A172 (cell line): ENCODE measurements at regions not wholly inside any gene's neighbourhood (a gene's known extent, or its start where the extent isn't known, plus 50 kb on each side); places are given as distances from the start of the nearest gene placed in this dataset.
"Not testable (repeated sequence)": the region's sequence is repeated elsewhere in the genome, so short reads cannot be mapped to it uniquely, and the experiment has no call there.

Experiments used
- DNase-seq: peaks from one replicate; pipeline ENCODE4 v3.0.0-alpha.2; 2015; ENCODE audit warnings: low spot score

DNA sequence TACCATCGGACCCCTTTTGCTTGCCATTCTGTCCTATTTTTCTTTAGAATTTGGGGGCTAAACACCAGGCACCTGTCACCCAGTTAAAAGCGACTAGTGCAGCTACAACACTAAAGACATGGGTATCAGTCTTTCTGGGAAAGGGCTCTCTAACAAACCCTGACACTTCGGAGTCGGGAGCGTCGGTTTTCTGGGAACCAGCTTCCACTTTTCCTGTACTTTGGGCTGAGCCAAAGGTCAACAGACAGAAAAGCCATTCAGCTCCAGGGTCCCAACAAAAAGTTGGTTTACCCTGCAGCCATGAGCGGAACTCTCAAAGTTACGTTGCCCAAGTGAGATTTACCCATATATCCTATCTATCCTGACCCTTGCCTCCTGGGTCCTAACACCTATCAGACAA is 337.0 kb upstream of the SLITRK5 start:
- no peak for DNase-seq

DNA sequence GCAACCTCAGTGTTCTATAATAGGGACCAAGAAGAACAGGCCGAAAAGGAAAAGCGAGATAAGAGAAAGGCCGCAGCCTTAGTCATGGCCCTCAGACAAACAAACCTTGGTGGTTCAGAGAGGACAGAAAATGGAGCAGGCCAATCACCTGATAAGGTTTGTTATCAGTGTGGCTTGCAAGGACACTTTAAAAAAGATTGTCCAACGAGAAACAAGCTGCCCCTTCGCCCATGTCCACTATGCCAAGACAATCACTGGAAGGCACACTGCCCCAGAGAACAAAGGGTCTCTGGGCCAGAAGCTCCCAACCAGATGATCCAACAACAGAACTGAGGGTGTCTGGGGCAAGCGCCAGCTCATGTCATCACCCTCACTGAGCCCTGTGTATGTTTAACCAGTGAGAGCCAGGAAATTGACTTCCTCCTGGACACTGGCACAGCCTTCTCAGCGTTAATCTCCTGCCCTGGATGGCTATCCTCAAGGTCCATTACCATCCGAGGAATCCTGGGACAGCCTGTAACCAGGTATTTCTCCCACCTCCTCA is 334.8 kb upstream of the SLITRK5 start:
- not testable (repeated sequence) for DNase-seq

DNA sequence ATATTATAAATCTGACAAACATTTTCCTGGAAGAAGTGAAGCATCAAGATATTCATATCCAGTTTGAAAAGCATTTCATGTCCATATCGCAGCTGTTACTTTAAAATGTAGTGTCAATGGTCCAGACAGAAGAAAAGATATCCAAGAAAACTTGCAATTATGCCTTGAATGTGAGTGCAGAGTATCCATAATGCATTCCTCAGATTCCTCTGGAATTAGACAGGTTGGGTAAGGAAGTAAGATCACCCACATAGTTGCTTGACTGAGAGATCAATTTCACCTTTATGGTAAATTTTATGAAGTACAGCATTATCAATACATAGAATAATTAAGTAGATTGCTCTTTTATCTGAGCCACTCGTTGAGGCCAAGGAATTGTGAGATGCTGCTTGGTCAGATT is 327.0 kb upstream of the SLITRK5 start:
- DNase-seq = peak; percentile 1

DNA sequence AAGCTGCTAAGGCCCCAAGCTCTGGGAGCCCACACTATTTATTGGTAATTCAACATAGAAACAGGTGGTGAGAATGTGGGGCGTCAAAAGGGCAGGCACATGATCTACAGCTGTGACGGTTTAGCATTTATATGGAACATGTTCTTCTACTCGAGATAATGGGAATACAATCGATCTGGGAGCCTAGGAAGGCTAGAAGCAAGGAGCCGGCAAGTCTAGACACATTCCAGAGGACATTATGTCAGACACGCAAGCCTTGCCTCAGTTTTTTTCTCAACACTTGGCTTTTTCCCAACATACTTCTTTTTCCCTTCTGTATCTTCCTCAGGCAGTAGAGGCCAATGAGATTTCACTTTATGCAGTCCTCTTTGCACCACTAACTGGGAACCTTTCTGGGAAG is 315.7 kb upstream of the SLITRK5 start:
- no peak for DNase-seq

DNA sequence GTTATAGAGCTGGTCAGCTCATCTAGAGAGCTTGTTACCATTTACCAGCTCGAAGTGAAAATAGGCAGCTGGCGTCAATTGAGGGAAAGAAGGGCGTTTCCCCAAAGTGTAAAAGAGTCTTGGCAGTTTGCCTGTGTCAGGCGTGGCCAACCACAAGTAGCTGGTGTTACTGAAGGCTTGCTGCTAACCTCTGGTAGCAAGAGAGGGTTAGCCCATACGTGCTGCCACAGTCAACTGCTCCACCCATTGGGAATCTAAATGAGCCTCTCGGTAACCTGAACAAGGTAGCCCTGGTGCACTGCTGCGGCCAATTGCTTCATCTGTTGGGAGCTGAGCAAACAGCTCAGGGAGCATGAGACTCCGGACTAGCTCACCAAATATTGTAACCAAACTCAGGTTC is 314.9 kb upstream of the SLITRK5 start:
- peak; percentile 17 for DNase-seq

DNA sequence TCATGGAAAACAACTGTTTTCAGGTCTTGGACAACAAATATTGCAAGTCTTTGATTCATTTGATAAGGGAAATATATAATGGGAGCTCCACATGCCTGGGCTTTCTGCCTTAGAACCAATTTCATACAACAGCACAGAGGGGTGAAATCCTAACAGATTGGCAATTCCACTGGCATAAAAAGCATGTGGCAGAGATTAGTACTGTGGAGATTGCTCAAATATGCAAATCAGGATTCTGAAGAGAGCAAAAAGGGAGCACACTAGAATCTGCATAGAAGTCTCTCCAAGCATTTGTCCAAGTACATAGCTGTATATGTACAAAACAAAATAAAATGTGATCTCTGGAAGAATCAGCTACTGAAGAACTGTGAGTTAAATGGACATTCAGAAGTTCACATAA is 312.9 kb upstream of the SLITRK5 start:
- DNase-seq = no peak

DNA sequence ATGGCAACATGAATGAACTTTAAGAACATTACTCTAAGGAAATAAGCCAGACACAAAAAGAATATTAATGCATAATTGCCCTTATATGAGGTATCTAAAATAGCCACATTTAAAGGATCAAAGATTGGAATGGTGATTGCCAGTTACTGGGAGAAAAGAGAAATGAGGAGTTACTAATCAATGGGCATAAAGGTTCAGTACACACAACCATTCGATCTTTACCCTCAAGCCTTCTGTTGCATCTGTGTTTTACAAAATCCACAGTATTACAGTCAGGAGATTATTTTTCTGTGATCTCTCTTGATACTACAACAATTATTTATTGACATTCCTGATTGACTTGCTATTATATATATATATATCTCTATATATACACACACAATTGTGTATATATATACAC is 310.0 kb upstream of the SLITRK5 start:
- no peak for DNase-seq

DNA sequence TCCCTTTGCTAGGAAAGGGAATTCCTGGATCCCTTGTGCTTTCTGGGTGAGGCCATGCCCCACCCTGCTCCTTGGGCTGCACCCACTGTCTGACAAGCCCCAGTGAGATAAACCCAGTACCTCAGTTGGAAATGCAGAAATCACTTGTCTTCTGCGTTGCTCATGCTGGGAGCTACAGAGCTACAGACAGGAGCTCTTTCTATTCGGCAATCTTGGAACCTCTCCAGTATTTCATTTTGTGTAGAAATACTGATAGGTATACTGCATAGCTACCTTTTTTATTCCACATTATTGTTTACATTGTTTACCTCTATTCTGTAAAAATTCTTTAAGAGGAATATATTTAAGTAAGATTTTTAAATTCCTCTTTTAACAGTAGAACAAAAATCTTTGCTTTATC is 302.5 kb upstream of the SLITRK5 start:
- no peak for DNase-seq

DNA sequence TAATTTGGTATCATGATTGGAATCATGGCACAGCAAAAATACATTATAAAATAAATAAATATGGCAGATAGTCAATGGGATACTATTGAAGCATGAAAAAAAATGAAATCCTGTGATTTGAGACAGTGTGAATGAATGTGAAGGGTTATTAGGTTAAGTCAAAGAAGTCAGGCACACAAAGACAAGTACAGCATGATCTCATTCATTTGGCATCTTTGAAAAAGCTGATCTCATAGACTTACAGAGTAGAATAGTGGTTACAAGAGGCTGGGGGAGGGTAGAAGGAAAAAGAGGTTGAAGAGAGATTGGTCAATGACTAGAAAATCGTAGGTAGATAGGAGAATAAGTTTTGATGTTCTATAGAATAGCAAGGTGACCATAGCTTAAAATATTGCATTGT is 295.1 kb upstream of the SLITRK5 start:
- peak; percentile 53 for DNase-seq

DNA sequence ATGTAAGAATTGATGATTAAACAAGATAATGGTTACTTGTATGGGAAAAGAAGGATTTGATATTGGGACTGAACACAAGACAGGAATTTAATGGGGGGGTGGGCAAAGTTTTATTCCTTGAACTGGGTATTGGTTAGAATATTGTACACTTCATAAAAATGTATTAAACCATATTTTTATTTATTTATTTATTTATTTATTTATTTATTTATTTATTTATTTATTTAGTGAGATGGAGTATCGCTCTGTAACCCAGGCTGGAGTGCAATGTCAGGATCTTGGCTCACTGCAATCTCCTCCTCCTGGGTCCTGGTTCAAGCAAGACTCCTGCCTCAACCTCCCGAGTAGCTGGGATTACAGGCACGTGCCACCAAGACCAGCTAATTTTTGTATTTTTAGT is 287.1 kb upstream of the SLITRK5 start:
- DNase-seq = no peak

DNA sequence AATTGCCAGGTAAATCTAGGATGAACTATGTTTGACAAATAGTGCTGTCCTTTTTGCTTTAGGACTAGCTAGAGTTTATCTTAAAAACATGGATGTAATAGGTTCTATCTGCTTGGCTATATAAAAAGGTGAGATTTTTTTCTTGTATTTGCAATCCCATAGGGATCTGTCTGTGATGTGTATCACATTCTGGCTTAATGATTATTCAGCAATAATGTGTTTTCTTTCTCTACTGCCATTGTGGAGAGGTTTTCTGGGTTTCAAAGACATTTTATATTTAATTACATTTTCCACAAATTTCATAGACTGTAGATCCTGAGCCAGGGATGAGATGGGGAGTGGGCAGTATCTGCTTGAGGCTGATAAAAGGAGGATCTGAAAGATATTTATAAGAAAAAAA is 277.8 kb upstream of the SLITRK5 start:
- DNase-seq = no peak

DNA sequence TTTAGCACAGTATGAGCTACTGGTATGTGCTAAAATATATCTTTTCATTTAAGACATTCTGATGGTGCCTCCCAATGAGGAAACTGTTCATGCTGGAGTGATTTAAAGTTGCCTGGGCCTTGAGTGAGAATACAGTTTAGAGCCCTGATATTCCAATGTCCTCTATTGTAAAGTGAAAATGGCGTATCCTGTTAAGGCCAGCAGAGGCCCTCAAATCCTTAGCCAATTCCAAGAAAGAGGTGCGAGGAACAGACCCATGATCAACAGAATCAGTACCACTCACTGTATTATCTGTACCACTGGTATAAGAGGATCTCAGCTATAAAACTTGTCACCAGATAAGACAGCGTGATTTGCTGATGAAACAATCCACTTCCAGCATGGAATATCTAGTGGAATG is 273.1 kb upstream of the SLITRK5 start:
- DNase-seq = no peak

DNA sequence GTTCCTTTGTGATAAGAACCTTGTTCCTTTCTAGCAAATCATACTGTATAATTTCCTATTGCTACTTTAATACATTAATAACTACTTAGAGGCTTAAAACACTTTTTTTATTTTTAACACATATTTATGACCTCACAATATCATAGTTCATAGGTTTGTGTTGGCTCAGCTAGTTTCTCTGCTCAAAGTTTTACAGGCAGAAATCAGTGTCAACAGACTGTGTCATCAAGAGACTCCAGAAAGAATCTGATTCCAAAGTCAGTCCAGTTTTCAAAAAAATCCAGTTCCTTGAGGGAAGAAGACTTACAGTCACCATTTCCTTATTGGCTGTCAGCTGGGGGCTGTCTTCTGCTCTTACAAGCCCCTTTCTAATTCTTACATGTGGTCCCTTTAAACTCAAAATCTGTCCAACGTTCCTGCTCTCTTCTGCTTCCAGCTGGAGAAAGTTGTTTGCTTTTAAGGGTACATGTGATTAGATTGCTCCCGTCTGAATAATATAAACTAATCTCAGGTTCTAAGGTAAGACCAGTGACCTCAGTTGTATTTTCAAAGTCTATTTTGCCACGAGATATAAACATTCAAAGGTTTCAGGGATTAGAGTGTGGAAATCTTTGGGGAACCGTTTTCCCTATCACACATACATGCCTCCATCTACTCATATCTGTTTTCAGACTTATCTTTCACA is 267.3 kb upstream of the SLITRK5 start:
- DNase-seq = no peak

DNA sequence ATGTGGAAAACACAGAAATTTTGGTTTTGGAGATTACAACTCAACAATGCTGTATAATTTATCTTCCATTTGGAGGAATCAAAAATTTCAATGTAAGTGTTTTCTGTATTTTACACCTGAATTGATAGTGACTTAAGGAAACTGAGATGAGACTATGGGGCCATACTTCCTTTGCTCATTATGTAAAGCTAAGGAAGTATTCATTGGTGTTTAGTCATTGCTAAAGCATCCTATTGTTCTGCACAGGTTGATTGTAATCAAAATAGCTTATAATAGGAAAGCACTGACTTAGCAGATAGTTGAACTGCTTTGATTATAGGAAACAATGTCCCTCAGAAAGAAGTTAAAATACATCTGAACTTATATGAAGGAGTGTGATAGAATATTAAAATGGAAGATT is 244.4 kb upstream of the SLITRK5 start:
- no peak for DNase-seq

DNA sequence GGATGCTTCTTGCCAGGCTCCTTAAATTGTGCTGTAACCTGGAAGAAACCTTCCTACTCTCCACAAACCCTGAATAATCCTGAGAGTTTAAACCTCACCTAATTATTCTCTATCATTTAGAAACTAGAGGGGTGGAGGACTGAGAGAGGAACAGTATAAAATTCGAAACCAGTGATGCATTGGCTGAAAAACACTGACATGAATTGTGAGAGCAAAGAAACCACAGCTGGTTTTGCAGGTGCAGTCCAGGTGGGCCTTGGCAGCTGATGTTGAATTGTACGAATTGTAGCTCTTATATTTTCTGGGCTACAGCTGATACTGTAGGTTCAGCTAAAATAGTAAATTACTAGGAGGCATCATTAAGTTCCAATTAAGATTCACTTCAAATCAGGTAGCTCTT is 227.0 kb upstream of the SLITRK5 start:
- no peak for DNase-seq

DNA sequence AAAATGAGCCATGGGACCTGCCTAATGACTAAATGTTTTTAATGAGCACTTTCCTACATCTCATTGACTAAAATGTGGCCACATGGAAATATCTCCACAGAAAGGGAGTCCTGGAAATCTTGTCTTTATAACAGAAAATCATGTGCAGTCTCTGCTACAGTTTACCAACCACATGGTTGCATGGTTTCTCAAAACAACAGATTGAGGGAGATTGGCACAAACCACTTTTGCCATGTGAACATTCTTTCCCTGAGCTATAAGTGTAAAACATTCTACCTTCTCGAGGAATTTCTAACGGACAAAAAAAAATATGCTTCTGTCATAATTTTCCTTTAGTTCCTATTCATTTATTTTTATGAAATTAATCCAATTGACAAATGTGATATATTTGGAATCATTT is 218.9 kb upstream of the SLITRK5 start:
- DNase-seq = no peak

DNA sequence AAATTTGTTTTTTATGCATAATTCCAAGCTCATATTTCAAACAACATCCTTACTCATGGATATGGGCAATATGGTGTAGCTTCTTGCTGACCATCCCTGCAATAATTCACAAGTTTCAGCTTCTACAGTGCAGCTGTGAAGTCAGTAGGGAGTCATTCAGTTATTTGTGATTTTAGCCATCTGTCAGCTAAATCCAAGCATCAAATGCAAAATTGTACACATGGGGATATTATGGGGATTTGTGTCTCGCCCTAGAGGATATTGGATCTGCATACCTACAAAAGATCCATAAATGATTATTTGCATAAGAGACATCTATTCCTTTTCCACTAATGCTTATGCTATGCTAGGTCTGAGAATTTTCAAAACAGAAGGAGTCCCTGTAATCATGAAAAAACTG is 217.9 kb upstream of the SLITRK5 start:
- no peak for DNase-seq

DNA sequence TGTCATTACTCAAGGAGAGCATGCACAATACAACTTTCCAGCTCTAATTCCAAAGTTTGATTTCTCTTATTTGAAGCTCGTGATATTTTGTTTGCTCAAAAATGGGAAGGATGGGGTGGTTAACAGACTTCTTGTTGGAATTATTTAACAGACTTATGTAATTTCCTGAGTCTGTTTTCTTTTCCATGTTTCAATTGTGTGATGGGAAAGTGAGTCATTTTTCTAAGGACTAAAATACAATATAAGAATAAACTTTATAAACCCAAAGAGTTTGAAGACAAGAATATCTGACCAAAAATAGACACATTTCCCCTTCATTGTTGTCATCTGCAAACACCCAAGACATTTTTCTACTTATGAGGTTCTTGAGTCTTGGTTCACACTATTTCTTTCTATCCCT is 211.8 kb upstream of the SLITRK5 start:
- DNase-seq = no peak

DNA sequence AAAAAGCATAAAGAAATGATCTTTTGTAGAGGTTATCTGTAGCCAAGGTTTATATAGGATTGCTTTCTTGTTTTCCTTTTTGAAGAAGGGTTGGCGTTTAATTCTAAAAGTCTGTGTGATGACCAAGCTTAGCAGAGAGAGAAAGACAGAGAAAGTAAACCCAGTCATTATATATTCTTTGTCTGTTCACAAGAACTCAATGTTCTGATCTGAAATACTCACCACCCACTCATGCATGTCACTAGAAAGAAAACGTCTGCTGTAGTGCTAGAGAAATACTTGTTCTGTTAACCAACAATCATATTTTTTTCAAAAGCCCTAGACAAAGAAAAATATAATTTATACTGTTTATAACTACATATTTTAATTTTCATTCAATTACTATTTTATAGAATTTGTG is 173.7 kb upstream of the SLITRK5 start:
- no peak for DNase-seq

DNA sequence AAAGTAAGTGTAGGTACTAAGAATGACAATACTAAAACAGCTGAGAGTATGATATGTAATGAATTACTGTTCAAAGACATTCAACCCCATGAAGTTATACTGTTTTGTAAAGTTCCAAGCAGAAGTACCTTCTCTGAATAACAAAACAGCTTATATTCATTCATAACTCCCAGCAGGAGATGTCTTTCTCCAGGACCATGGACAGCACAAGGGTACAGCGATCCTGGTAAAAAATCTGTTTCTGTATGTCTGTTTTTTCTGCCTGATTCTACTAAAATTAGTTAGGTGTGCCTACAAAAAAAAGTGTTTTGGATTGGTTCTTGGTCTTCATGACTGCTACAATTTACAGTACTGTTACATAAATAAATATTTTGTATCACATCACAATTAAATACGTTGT is 172.5 kb upstream of the SLITRK5 start:
- peak; percentile 41 for DNase-seq

DNA sequence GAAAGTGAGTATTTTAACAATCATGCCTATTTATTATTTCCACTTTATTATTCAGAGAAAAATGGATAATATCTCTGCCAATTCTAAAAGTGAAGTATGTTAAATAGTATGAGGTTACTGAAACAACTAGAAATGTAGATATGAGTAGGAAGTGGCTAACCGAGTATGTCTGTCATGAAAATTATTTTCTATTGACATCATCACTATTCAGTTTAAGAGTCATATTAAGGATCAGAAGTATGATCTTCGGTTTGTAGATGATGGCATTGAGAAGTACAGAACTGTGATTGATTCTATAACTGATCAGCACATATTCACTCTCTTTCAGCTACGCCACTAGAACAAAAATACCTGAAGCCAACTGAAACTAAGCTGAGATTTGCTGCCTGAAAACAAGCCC is 146.4 kb upstream of the SLITRK5 start:
- DNase-seq = no peak

DNA sequence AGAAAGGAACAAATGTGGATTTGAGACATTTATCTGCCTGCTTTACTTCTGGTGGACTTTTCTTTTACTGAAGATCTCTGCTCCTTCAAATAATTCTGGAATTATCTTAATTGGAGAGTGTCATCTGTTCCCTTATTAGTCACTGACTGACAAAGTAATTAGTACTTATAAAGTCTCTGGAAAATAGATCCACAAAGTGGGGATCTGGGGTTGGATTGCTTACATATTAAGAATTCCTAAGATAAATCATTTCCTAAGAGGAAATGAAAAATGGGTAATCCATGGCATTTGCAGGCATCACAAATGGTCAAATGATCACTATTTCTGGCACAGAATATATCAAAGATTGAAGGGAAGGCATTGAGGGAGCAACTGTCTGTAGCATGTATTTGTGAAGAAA is 137.4 kb upstream of the SLITRK5 start:
- DNase-seq = no peak

DNA sequence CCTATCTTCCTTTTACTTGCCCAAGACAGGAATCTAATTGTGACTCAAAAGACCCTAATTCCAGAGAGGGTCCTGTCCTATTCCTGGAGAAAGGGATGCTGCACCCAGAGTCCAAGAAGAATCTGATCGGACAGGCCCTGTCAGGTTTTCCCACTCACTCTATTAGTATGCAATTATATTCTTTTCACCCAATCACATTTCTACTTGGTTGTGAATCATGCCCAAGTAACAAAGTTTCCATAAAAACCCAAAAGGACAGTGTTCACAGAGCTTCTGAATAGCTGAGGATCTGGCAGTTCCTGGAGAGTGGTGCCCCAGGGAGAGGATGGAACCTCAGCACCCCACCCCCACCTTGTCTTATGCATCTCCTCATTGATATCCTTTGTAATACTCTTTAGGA is 135.3 kb upstream of the SLITRK5 start:
- no peak for DNase-seq

DNA sequence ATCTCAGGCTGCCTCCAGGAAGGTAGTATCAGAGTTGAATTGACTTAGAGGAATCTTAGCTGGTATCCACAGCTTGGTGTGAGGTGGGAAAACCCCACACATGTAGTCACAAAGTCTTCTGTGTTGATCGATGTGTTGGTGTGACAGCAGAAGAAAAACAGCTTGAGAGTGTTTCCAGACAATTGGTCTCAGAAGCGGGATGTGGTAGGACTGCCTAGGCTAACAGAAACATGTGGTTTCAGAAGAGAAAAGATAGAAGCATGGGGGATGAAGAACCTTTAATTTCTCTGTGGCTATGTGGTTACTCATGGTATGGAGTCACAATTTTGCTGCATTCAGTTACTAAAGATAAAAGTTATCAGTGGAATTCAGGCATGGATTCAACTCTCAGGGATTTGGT is 134.7 kb upstream of the SLITRK5 start:
- DNase-seq = peak; percentile 18
